HG03064 (cell line): ENCODE measurements at regions not wholly inside any gene's neighbourhood (a gene's known extent, or its start where the extent isn't known, plus 50 kb on each side); places are given as distances from the start of the nearest gene placed in this dataset.
"Not testable (repeated sequence)": the region's sequence is repeated elsewhere in the genome, so short reads cannot be mapped to it uniquely, and the experiment has no call there.

Experiments
- ATAC-seq: cut with Tn5 transposase; IDR thresholded peaks from one replicate; pipeline ENCODE4 v1.9.1; 2021; ENCODE audit warnings: low read depth; ENCODE audit not compliant: unreplicated experiment

- no peak for ATAC-seq
Measured at GRCh38 chr4:43089730-43090129, 197.2 kb downstream of the GRXCR1 start.

- ATAC-seq, result no peak
Measured at GRCh38 chr4:43103048-43103447, 210.5 kb downstream of the GRXCR1 start.

- ATAC-seq, result no peak
Measured at GRCh38 chr4:43112139-43112538, 219.6 kb downstream of the GRXCR1 start.

- ATAC-seq, result no peak
Measured at GRCh38 chr4:43113196-43113595, 220.7 kb downstream of the GRXCR1 start.

DNA sequence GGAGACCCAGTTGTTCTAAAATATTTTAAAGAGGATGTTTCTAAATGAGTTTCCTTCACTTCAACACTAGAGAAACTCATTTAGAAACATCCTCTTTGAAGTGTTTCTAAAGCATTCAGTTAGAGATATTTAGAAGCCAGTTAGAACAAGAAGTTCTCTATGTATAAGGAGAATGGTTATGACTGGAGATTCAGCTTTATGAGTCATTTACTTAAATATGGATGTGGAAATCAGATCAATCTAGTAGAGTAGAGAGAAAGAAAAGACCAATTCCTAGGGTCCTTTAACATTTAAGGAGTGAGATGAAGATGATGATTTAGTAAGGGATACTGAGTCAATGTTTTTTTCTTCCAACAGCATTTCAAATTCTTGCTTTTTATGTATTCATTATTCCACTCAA is 234.1 kb downstream of the GRXCR1 start:
- ATAC-seq, result no peak

DNA sequence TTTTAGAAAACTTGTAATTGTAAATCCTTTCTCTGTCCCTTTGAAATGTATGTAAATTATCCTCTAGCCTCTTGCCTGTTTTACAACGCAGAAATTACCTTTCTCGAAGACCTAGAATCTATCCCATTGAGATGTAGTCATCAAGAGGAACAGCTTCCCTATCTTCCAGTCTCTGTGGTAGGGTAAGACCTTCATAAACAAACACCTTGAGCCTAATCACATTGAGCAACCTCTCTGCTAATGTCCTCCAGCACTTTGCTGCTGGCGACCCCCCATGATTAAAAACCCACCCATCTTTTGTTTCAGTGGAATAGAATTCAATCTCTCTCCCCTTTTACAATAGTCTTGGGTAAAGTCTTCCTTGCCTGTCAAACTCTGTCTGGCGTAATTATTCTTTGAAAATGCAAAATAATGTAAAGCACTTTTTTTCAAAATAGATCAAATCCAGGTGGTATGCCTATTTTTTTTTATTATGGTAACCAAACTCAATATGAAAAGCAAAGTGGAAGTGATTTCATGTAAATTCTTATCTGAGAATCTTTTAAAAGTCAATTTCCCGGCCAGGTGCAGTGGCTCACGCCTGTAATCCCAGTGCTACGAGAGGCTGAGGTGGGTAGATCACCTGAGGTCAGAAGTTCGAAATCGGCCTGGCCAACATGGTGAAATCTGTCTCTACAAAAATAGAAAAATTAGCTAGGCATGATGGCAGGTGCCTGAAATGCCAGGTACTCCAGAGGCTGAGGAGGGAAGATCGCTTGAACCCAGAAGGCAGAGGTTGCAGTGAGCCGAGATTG is 237.9 kb downstream of the GRXCR1 start:
- ATAC-seq, result no peak

GRCh38 chr4:43132010-43132582 is 239.6 kb downstream of the GRXCR1 start:
- ATAC-seq, result peak; percentile 73

- ATAC-seq, result no peak
Measured at GRCh38 chr4:43133566-43133965, 241.1 kb downstream of the GRXCR1 start.

GRCh38 chr4:43136752-43137151 is 244.2 kb downstream of the GRXCR1 start:
- no peak for ATAC-seq

DNA sequence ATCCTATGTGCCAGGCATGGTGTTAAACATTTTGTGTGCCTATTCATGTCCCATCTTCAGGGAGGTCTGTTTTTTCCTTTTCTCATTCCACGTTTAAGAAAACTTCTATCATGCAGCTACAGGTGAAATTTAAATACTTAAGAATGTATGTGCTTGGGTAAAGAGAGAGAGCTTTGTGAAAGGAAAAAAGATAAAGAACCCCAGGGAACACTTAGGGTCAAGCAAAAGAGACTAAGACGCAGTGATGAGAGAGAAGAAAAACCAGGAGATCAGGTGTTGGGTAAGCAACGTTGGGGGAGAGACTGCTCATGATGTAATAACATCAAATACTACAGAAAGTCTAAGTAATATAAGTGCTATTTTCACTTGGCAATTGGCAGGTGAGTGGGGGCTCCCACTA is 253.7 kb downstream of the GRXCR1 start:
- no peak for ATAC-seq

DNA sequence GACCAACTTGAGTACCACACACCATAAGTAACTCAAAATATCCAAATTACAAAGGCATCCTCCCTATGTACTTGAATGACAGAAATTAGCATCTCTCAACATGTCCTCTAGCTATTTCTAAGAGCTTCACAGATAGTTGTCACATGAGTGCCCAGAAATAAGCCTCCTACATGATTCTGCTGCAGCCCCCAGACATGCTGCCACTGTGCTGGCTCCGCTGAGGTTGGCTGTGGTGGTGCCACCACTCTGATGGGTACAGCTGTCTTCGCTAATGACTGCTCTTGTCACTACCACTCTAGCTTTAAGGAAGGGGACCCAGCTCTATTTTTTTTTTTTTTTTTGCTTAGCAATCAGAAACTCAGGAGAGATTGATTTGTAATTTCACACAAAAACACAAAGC is 256.0 kb downstream of the GRXCR1 start:
- no peak for ATAC-seq

GRCh38 chr4:43163101-43163792 is 270.7 kb downstream of the GRXCR1 start:
- ATAC-seq, result peak; percentile 67

DNA sequence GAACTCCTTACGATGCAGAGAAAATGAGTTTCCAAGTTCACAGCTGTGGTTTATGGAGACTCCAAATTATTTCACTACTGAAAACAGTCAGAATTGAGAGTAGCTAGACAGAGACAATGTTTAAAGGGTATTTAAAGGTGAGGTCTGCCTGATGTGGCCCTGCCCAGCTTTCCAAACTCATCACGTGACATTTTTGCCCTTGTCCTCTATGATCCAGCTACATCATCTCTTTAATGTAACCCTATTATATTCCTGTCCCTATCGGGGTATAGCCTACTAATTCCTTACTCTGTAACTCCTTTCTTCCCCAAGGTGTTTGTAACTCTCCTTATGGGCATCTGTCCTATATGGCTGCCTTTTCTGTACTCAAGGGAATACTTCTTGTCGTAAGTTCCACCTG is 297.2 kb downstream of the GRXCR1 start:
- no peak for ATAC-seq

GRCh38 chr4:43212576-43212975 is 320.1 kb downstream of the GRXCR1 start:
- ATAC-seq, result not testable (repeated sequence)

GRCh38 chr4:43223820-43224219 is 331.3 kb downstream of the GRXCR1 start:
- no peak for ATAC-seq

DNA sequence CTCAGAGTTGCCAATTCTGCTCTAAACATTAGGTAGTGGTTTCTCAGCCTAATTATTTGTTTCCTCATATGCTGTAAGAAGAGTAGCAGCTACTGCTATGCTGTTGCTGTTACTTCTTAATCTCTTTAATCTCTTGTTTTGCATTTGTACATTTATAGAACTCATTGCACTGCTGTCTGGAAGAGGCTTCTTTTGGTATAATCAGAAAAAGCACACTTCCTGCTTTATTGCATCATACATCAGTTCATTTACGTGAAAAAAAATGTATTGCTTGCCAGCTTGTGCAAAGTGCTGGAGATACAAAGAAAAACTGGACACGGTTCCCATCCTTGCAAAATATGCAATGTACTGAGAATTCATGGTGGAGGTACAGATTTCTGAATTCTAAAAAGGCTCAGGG is 332.0 kb downstream of the GRXCR1 start:
- ATAC-seq, result no peak

- ATAC-seq, result no peak
Measured at GRCh38 chr4:43233321-43233720, 340.8 kb downstream of the GRXCR1 start.

GRCh38 chr4:43234626-43235415 is 342.3 kb downstream of the GRXCR1 start:
- ATAC-seq, result no peak

DNA sequence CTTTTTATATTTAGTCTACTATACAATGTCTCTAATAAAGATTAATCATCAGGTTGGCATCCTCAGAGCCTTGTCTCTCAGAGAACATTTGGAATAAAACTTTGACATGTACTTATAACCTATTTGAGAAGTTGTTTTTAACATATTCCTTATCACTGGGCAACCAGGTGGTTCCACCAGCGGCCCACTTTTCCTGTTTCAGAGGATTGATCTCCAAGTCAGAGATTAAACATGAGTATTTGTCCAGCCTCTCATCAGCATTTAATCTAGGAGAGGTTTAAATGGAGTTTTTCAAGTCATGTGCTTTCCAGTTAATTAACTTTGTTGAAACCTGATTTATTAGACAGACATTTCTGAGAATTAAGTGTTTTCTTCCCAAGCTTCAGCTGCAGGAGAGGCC is 345.5 kb downstream of the GRXCR1 start:
- ATAC-seq, result no peak

DNA sequence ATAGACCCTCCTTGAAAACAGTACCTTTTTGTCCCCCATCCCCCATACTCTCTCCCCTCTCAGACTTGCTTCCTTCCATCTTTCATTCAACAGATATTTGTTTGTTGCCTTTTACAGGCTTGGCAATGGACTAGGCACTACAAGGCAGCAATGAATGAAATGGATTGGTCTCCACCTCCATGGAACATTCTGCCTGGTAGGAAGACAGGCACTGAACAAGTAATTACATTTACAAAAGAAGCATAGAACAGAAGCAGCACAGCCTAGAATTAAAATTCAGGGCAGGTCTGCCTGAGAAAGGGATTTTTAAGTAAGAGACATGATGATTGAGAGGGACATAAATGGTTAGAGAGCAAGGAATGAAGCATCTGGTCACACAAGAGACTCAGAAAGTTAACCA is 346.1 kb downstream of the GRXCR1 start:
- no peak for ATAC-seq

- no peak for ATAC-seq
Measured at GRCh38 chr4:43241104-43241503, 348.6 kb downstream of the GRXCR1 start.
